BJ (cell line): ENCODE measurements at regions not wholly inside any gene's neighbourhood (a gene's known extent, or its start where the extent isn't known, plus 50 kb on each side); places are given as distances from the start of the nearest gene placed in this dataset.

ENCODE experiments used
- CTCF ChIA-PET: fragments of 350-600 bp; formaldehyde crosslinking; extraction: SDS; loops from one replicate; lab custom pipeline; 2021; ENCODE audit warnings: antibody characterized with exemption, inconsistent platforms; lab: Yijun Ruan, JAX
- POLR2A ChIA-PET: fragments of 300-600 bp; sonication (Branson Sonifier 250); formaldehyde crosslinking; extraction: SDS; loops from one replicate; lab custom pipeline; 2021; ENCODE audit warnings: antibody characterized with exemption; lab: Charles Lee
- DNase-seq: peaks from one replicate; pipeline ENCODE4 v3.0.0-alpha.2; 2011; ENCODE audit warnings: low read depth
- H3K27me3 ChIP-seq: 2 replicates; pipeline ENCODE4 v1.6.0; 2011; ENCODE audit warnings: low read length; ENCODE audit not compliant: control insufficient read depth, insufficient read depth
- H3K36me3 ChIP-seq: 2 replicates; pipeline ENCODE4 v1.5.1; 2011; ENCODE audit warnings: low read length; ENCODE audit not compliant: control insufficient read depth, insufficient read depth
- H3K4me3 ChIP-seq: 2 replicates; pipeline ENCODE4 v1.5.1; 2011; ENCODE audit warnings: low read depth, mild to moderate bottlenecking, control low read depth, low read length
- TF ChIP-seq, protein P1 (sequence below): IDR thresholded peaks from 2 replicates; pipeline ENCODE4 v1.5.1; 2011; ENCODE audit warnings: low read depth, mild to moderate bottlenecking, control low read depth, inconsistent platforms, low read length, moderate library complexity; ENCODE audit not compliant: insufficient read depth

DNA sequence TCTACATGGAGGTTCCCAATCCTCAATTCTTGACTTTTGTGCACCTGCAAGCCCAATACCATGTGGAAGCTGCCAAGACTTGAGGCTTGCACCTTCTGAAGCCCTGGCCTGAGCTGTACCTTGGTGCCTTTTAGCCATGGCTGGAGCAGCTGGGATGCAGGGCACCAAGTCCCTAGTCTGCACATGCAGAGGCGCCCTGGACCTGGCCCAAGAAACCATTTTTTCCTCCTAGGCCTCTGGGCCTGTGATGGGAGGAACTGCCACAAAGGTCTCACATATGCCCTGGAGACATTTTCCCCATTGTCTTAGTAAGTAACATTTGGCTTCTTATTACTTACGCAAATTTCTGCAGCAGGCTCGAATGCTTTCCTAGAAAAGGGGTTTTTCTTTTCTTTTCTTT, 431.9 kb upstream of the ANO5 start:
- DNase-seq: no peak
- ChIA-PET POLR2A (no interaction called here), CTCF (no interaction called here)
- Histone ChIP-seq H3K36me3 (no peaks in the 10 kb centered on the region), H3K4me3 (no peak overlapping the region), H3K27me3 (no peaks in the 10 kb centered on the region)
- TF ChIP-seq, protein P1, sequence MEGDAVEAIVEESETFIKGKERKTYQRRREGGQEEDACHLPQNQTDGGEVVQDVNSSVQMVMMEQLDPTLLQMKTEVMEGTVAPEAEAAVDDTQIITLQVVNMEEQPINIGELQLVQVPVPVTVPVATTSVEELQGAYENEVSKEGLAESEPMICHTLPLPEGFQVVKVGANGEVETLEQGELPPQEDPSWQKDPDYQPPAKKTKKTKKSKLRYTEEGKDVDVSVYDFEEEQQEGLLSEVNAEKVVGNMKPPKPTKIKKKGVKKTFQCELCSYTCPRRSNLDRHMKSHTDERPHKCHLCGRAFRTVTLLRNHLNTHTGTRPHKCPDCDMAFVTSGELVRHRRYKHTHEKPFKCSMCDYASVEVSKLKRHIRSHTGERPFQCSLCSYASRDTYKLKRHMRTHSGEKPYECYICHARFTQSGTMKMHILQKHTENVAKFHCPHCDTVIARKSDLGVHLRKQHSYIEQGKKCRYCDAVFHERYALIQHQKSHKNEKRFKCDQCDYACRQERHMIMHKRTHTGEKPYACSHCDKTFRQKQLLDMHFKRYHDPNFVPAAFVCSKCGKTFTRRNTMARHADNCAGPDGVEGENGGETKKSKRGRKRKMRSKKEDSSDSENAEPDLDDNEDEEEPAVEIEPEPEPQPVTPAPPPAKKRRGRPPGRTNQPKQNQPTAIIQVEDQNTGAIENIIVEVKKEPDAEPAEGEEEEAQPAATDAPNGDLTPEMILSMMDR: no peak

DNA sequence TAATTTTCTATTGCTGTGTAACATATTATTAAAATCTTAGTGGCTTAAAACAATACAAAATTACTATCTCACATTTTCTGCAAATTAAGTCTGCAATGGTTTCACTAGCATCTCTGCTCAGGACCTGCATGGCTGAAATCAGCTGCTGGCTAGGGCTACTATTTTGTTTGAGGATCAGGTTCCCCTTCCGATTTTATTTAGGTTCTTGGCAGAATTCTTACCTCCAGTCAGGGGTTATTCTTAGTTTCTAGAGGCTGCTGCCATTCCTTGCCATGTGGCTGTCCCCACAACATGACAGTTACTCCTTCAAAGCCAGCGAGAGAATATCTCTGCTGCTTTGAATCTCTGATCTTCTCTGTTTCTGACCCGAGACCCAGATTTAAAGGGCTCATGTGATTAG, 424.5 kb upstream of the ANO5 start:
- POLR2A ChIA-PET: no interaction called here
- no peak overlapping the region for H3K4me3 ChIP-seq
- no peaks in the 10 kb centered on the region for H3K27me3 ChIP-seq
- CTCF ChIA-PET: no interaction called here
- DNase-seq: no peak
- TF ChIP-seq, protein P1: no peak
- H3K36me3 ChIP-seq: no peaks in the 10 kb centered on the region

DNA sequence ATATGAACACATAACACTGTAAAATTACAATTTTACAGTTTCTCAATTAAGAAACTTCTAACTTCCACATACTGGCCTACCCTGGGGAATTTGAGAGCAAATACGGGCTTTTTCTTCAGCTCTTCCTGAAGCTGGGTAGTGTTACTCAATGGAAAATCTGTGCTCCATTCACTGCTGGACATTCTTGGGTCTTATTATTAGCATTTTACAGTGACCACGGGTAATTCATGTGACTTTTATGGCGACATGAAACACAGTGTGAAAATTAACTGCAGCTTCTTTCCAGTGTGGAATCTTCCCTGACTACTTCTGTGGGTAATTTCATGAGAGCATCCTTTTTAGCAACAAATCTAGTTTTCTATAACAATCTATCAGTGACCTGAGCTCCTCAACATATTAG, 423.7 kb upstream of the ANO5 start:
- DNase-seq: no peak
- Histone ChIP-seq H3K27me3 (no peaks in the 10 kb centered on the region), H3K36me3 (no peaks in the 10 kb centered on the region), H3K4me3 (no peak overlapping the region)
- ChIA-PET CTCF (no interaction called here), POLR2A (no interaction called here)
- TF ChIP-seq, protein P1: no peak

DNA sequence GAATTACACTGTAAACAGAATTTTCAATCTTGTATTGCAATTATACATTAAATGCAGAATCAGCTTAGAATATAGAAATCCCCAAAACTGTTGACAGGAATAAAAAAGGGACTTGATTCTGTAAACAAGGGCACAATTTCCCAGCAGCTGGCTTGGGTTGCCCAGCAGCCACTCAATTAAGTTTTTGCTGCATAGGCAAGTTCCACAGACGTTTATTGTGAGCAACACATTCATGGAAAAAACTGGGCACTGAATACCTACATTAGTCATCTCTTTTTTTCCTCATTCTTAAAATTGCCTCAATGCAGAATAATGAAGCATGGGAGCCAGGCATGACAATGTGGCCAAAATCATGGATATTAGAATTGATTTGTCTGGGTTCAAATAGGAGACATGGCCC, 421.8 kb upstream of the ANO5 start:
- no peaks in the 10 kb centered on the region for H3K36me3 ChIP-seq
- TF ChIP-seq, protein P1: no peak
- no peak for DNase-seq
- no peaks in the 10 kb centered on the region for H3K27me3 ChIP-seq
- ChIA-PET CTCF (no interaction called here), POLR2A (no interaction called here)
- H3K4me3 ChIP-seq: no peak overlapping the region

DNA sequence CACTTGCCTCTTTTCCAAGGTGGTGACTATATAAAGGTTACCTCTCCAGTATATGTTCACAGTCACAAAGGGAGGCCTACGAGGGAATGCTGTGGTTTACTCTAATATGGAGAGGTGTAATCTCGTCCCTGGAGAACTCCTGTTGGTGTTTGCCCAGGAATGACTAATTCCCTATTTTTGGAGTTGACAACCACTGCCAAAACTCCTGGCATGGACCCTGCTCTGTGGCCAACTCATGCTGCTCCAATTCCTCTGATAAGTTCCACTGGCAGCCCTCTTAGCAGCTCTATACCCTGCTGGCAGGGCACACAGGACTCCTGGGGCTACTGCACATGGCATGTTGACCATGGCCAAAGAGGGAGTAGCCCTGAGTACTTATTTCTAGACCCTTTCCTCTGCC, 418.7 kb upstream of the ANO5 start:
- no peaks in the 10 kb centered on the region for H3K36me3 ChIP-seq
- H3K27me3 ChIP-seq: no peaks in the 10 kb centered on the region
- TF ChIP-seq, protein P1: no peak
- ChIA-PET CTCF (no interaction called here), POLR2A (no interaction called here)
- DNase-seq: no peak
- no peak overlapping the region for H3K4me3 ChIP-seq
